ENCODE measurements at regions not wholly inside any gene's neighbourhood (a gene's known extent, or its start where the extent isn't known, plus 50 kb on each side); places are given as distances from the start of the nearest gene placed in this dataset.

GRCh38 chr9:20048985-20049384, 260.1 kb upstream of the SLC24A2 start:
- ATAC-seq, result no peak

DNA sequence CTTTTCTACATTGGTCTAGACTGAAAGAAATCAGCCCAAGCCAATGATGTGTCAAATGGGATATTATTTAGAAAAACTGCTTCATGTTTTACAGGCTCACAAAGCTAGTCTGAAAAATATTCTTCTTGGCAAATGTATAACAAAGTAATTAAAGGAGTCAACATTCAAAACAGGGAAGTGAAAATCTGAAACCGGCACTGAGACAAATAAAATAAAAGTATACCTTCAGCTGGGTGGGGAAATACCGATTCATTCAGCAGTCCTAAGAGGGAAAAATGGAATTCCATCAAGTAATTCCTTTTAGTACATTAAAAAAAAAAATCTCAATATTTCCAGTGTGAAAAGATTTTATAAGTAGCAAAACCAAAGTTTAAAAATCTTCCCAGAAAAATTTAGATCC, 259.6 kb upstream of the SLC24A2 start:
- no peaks in the 10 kb centered on the region for H3K36me3 ChIP-seq
- intact Hi-C loops (cut with DNase I), result no loop called here
- no peaks in the 10 kb centered on the region for H3K9me3 ChIP-seq
- H3K4me3 ChIP-seq, result no peak overlapping the region
- H3K27me3 ChIP-seq, result no peaks in the 10 kb centered on the region
- no peaks in the 10 kb centered on the region for H3K4me1 ChIP-seq
- H3K27ac ChIP-seq, result no peak overlapping the region
- DNase-seq (no peak), ATAC-seq (no peak)
- TF ChIP-seq CTCF (IDR thresholded peaks at IDR 0.05), result no peak

More at GRCh38 chr9:20048985-20049384, 260.1 kb upstream of the SLC24A2 start:
- H3K4me1 ChIP-seq, result no peaks in the 10 kb centered on the region
- no peaks in the 10 kb centered on the region for H3K36me3 ChIP-seq
- no peak for DNase-seq
- TF ChIP-seq CTCF (IDR thresholded peaks at IDR 0.05), result no peak
- no peaks in the 10 kb centered on the region for H3K9me3 ChIP-seq
- intact Hi-C loops (cut with DNase I), result no loop called here
- no peak overlapping the region for H3K27ac ChIP-seq
- H3K27me3 ChIP-seq, result no peaks in the 10 kb centered on the region
- no peak overlapping the region for H3K4me3 ChIP-seq

- ATAC-seq (no peak), DNase-seq (no peak)
- no peak overlapping the region for H3K4me3 ChIP-seq
- H3K9me3 ChIP-seq, result no peaks in the 10 kb centered on the region
- H3K4me1 ChIP-seq, result no peaks in the 10 kb centered on the region
- TF ChIP-seq CTCF (IDR thresholded peaks at IDR 0.05), result no peak
- H3K27ac ChIP-seq, result no peak overlapping the region
- intact Hi-C loops (cut with DNase I), result no loop called here
- H3K27me3 ChIP-seq, result no peaks in the 10 kb centered on the region
- no peaks in the 10 kb centered on the region for H3K36me3 ChIP-seq
These were observed 255.8 kb upstream of the SLC24A2 start for GRCh38 chr9:20044686-20045085.

DNA sequence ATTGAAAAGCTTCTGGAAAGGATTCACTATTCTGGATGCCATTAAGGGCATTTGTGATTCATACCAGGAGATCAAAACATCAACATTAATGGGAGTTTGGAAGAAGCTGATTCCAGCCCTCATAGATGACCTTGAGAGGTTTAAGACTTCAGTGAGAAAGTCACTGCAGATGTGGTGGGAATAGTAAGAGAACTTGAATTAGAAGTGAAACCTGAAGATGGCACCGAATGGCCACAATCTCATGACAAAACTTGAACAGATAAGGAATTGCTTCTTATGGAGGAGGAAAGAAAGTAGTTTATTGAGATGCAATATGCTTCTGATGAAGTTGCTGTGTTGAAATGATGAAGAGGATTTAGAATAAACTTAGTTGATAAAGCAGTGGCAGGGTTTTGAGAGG, 254.6 kb upstream of the SLC24A2 start:
- no peak overlapping the region for H3K4me3 ChIP-seq
- H3K9me3 ChIP-seq, result no peaks in the 10 kb centered on the region
- no peaks in the 10 kb centered on the region for H3K4me1 ChIP-seq
- no peak for TF ChIP-seq CTCF (IDR thresholded peaks at IDR 0.05)
- ATAC-seq, result no peak
- H3K36me3 ChIP-seq, result no peaks in the 10 kb centered on the region
- no peaks in the 10 kb centered on the region for H3K27me3 ChIP-seq
- no peak overlapping the region for H3K27ac ChIP-seq
- intact Hi-C loops (cut with DNase I), result no loop called here
- DNase-seq, result no peak

- Histone ChIP-seq H3K27ac (no peak overlapping the region), H3K4me1 (no peaks in the 10 kb centered on the region), H3K36me3 (no peaks in the 10 kb centered on the region), H3K27me3 (no peaks in the 10 kb centered on the region), H3K4me3 (no peak overlapping the region), H3K9me3 (no peaks in the 10 kb centered on the region)
- no peak for TF ChIP-seq CTCF (IDR thresholded peaks at IDR 0.05)
- ATAC-seq (no peak), DNase-seq (no peak)
- intact Hi-C loops (cut with DNase I), result no loop called here
These were observed 254.2 kb upstream of the SLC24A2 start for GRCh38 chr9:20043035-20043434.
